Keratinocyte (primary cell): ENCODE measurements at regions not wholly inside any gene's neighbourhood (a gene's known extent, or its start where the extent isn't known, plus 50 kb on each side); places are given as distances from the start of the nearest gene placed in this dataset.

Experiments used
- DNase-seq: peaks from one replicate; pipeline ENCODE4 v3.0.0-alpha.2; 2011; ENCODE audit warnings: low read depth, missing footprints, low spot score
- FAIRE-seq: peaks from 2 replicates; lab custom pipeline; 2011; peaks lifted over from hg19 to GRCh38; lab: Jason Lieb, UNC
- H2AFZ ChIP-seq: 2 replicates; pipeline ENCODE4 v1.6.0; 2012; ENCODE audit warnings: low read length, control low read depth, inconsistent platforms; ENCODE audit not compliant: control insufficient read depth
- H3K27ac ChIP-seq: 2 replicates; pipeline ENCODE4 v1.5.1; 2011; ENCODE audit warnings: low read length; ENCODE audit not compliant: control insufficient read depth, insufficient read depth
- H3K27me3 ChIP-seq: 3 replicates; pipeline ENCODE4 v1.6.0; 2011; ENCODE audit warnings: low read length; ENCODE audit not compliant: control insufficient read depth, insufficient read depth; ENCODE audit errors: extremely low read depth
- H3K36me3 ChIP-seq, 2 experiments: 2 replicates in 1 of 2; 3 replicates in 1 of 2; pipeline ENCODE4 v1.5.1; 2011; ENCODE audit warnings: low read length in 2 of 2, mild to moderate bottlenecking in 1 of 2; ENCODE audit not compliant: control insufficient read depth in 2 of 2, insufficient read depth in 2 of 2; ENCODE audit errors: extremely low read depth in 1 of 2
- H3K4me1 ChIP-seq: 3 replicates; pipeline ENCODE4 v1.5.1; 2011; ENCODE audit warnings: low read length; ENCODE audit not compliant: control insufficient read depth, insufficient read depth; ENCODE audit errors: extremely low read depth
- H3K4me2 ChIP-seq: 3 replicates; pipeline ENCODE4 v1.6.0; 2011; ENCODE audit warnings: low read depth, low read length; ENCODE audit not compliant: control insufficient read depth, insufficient read depth; ENCODE audit errors: extremely low read depth
- H3K4me3 ChIP-seq, 3 experiments: fragments of 200-600 bp in 1 of 3; sonication (generic) in 1 of 3; 2 replicates in 2 of 3; 3 replicates in 1 of 3; pipeline ENCODE4 v1.5.1; 2011 to 2016; ENCODE audit warnings: low read length in 3 of 3, mild to moderate bottlenecking in 3 of 3, control low read depth in 2 of 3, inconsistent platforms in 1 of 3, low read depth in 1 of 3, mixed read lengths in 1 of 3, mixed run types in 1 of 3, moderate library complexity in 1 of 3; ENCODE audit not compliant: control insufficient read depth in 2 of 3, insufficient read depth in 2 of 3; ENCODE audit errors: extremely low read depth in 1 of 3
- H3K79me2 ChIP-seq: 2 replicates; pipeline ENCODE4 v1.6.0; 2012; ENCODE audit warnings: low read length; ENCODE audit not compliant: control insufficient read depth, insufficient read depth
- H3K9ac ChIP-seq: 3 replicates; pipeline ENCODE4 v1.6.0; 2011; ENCODE audit warnings: low read length; ENCODE audit not compliant: control insufficient read depth, insufficient read depth; ENCODE audit errors: extremely low read depth
- H3K9me1 ChIP-seq: 3 replicates; pipeline ENCODE4 v1.6.0; 2011; ENCODE audit warnings: low read length; ENCODE audit not compliant: control insufficient read depth, insufficient read depth; ENCODE audit errors: extremely low read depth
- H3K9me3 ChIP-seq: 2 replicates; pipeline ENCODE4 v1.5.1; 2012; ENCODE audit warnings: low read depth, low read length; ENCODE audit not compliant: control insufficient read depth
- H4K20me1 ChIP-seq: 3 replicates; pipeline ENCODE4 v1.6.0; 2011; ENCODE audit warnings: low read length; ENCODE audit not compliant: control insufficient read depth, insufficient read depth; ENCODE audit errors: extremely low read depth
- EZH2 ChIP-seq: IDR thresholded peaks from one replicate; pipeline ENCODE4 v1.6.1; 2012; ENCODE audit warnings: inconsistent platforms, mild to moderate bottlenecking, low read length, moderate library complexity
- dilution Hi-C: fragments of 300-500 bp; cut with MboI; formaldehyde crosslinking; loops from one replicate; pipeline ENCODE4 v1.7.0; 2020; ENCODE audit warnings: low sequenced_read_pairs; ENCODE audit not compliant: extremely low pct_ligation_motif_present
- TF ChIP-seq, protein P1 (sequence below), 3 experiments: IDR thresholded peaks in 1 of 3; conservative IDR thresholded peaks in 1 of 3; optimal IDR thresholded peaks in 1 of 3; 2 replicates in 2 of 3; 3 replicates in 1 of 3; pipeline versions ENCODE3 to v1.5.1; 2011; ENCODE audit warnings: low read length in 3 of 3, mild to moderate bottlenecking in 3 of 3, moderate library complexity in 2 of 3, control low read depth in 1 of 3, inconsistent platforms in 1 of 3; ENCODE audit not compliant: insufficient read depth in 2 of 3; ENCODE audit errors: extremely low read depth in 1 of 3

DNA sequence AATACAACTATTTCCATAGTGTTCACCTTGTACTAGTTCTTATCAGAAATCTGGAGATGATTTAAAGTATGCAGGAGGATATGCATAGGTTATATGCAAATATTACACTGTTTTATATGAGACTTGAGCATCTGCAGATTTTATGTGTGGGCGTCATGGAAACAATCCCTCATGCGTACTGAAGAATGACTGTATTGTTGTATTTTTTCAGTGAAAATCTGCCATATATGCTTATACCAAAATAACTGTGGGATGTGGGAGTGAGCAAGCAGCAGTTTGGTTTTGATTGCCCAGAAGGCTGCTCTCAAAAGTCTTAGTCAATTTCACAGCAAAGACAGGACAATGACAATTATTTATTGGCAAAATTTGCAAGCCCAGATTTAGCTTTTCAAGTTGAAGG lies 238.8 kb upstream of the PCDH20 start:
- no peak overlapping the region for H3K27ac ChIP-seq
- FAIRE-seq (no peak), DNase-seq (no peak)
- TF ChIP-seq EZH2, result no peak
- TF ChIP-seq, protein P1, sequence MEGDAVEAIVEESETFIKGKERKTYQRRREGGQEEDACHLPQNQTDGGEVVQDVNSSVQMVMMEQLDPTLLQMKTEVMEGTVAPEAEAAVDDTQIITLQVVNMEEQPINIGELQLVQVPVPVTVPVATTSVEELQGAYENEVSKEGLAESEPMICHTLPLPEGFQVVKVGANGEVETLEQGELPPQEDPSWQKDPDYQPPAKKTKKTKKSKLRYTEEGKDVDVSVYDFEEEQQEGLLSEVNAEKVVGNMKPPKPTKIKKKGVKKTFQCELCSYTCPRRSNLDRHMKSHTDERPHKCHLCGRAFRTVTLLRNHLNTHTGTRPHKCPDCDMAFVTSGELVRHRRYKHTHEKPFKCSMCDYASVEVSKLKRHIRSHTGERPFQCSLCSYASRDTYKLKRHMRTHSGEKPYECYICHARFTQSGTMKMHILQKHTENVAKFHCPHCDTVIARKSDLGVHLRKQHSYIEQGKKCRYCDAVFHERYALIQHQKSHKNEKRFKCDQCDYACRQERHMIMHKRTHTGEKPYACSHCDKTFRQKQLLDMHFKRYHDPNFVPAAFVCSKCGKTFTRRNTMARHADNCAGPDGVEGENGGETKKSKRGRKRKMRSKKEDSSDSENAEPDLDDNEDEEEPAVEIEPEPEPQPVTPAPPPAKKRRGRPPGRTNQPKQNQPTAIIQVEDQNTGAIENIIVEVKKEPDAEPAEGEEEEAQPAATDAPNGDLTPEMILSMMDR (optimal IDR thresholded peaks at IDR 0.05 in 1 of 3, IDR thresholded peaks at IDR 0.05 in 1 of 3, conservative IDR thresholded peaks at IDR 0.05 in 1 of 3; ENCODE audit: extremely low read depth in 1 of 3, insufficient read depth in 2 of 3, low read length in 3 of 3), result no peak
- H3K4me1 ChIP-seq, result no peaks in the 10 kb centered on the region
- H3K36me3 ChIP-seq, result no peaks in the 10 kb centered on the region
- no peaks in the 10 kb centered on the region for H4K20me1 ChIP-seq
- dilution Hi-C loops, result no loop called here
- H2AFZ ChIP-seq, result no peak overlapping the region
- no peak overlapping the region for H3K9ac ChIP-seq
- no peak overlapping the region for H3K4me2 ChIP-seq
- no peaks in the 10 kb centered on the region for H3K9me3 ChIP-seq
- no peaks in the 10 kb centered on the region for H3K9me1 ChIP-seq
- H3K79me2 ChIP-seq, result no peaks in the 10 kb centered on the region
- H3K27me3 ChIP-seq, result no peaks in the 10 kb centered on the region
- no peak overlapping the region for H3K4me3 ChIP-seq

DNA sequence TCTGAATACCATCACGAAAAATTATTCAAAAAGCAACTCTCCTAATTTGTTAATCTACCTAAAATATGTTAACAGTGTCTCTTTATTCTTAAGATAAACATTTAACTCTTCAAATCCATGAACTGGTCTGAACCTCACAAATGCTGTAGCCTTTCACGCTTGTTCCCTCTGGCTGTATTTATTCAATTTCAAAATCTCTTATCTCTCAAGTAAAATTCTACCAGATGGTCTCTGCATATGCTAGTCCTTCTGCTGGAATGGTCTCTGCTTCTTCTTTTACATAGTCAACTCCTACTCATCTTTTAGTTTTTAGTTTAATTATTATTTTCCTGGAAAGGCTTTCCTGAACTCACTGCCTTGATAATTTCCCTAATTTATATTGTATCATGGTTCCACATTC lies 232.9 kb upstream of the PCDH20 start:
- dilution Hi-C loops, result no loop called here
- Histone ChIP-seq H3K9me3 (no peaks in the 10 kb centered on the region), H3K4me1 (no peaks in the 10 kb centered on the region), H3K4me2 (no peak overlapping the region), H3K36me3 (no peaks in the 10 kb centered on the region), H3K27ac (no peak overlapping the region), H4K20me1 (no peaks in the 10 kb centered on the region), H3K9ac (no peak overlapping the region), H3K4me3 (no peak overlapping the region), H3K27me3 (no peaks in the 10 kb centered on the region), H3K9me1 (no peaks in the 10 kb centered on the region), H2AFZ (no peak overlapping the region), H3K79me2 (no peaks in the 10 kb centered on the region)
- FAIRE-seq (no peak), DNase-seq (no peak)
- TF ChIP-seq EZH2, result no peak
- TF ChIP-seq, protein P1 (optimal IDR thresholded peaks at IDR 0.05 in 1 of 3, IDR thresholded peaks at IDR 0.05 in 1 of 3, conservative IDR thresholded peaks at IDR 0.05 in 1 of 3; ENCODE audit: extremely low read depth in 1 of 3, insufficient read depth in 2 of 3, low read length in 3 of 3), result no peak
